Endothelial cell of umbilical vein (primary cell): ENCODE measurements at regions not wholly inside any gene's neighbourhood (a gene's known extent, or its start where the extent isn't known, plus 50 kb on each side); places are given as distances from the start of the nearest gene placed in this dataset.

Source experiments
- BruUV-seq: library from RNA; stranded (reverse); fragments of 400-500 nt; replicated peaks from 2 replicates; lab custom pipeline; 2021; lab: Mats Ljungman, UMichigan
- CTCF ChIA-PET: fragments of 300-600, 350-600 bp; sonication (Branson Sonifier 250); formaldehyde crosslinking; loops from one replicate; lab custom pipeline; 2021; ENCODE audit warnings: antibody characterized with exemption, inconsistent platforms; lab: Charles Lee
- POLR2A ChIA-PET: fragments of 300-600, 350-600 bp; sonication (Branson Sonifier 250); formaldehyde crosslinking; loops from one replicate; lab custom pipeline; 2021; ENCODE audit warnings: antibody characterized with exemption, inconsistent platforms; lab: Charles Lee
- DNase-seq: peaks from one replicate; pipeline ENCODE4 v3.0.0-alpha.2; 2011; ENCODE audit warnings: low read depth, low spot score
- FAIRE-seq: peaks from 2 replicates; lab custom pipeline; 2011; peaks lifted over from hg19 to GRCh38; lab: Jason Lieb, UNC
- H2AFZ ChIP-seq: 2 replicates; pipeline ENCODE4 v1.6.0; 2012; ENCODE audit warnings: low read depth, low read length, control low read depth, inconsistent platforms
- H3K27ac ChIP-seq: 2 replicates; pipeline ENCODE4 v1.5.1; 2011; ENCODE audit warnings: low read depth, mild to moderate bottlenecking, control low read depth, low read length, moderate library complexity; ENCODE audit not compliant: insufficient read depth
- H3K27me3 ChIP-seq, 2 experiments: 2 replicates each; pipeline versions ENCODE4 v1.6.0 to v1.6.1; 2011; ENCODE audit warnings: low read length in 2 of 2, mixed read lengths in 1 of 2; ENCODE audit not compliant: control insufficient read depth in 2 of 2, insufficient read depth in 2 of 2
- H3K36me3 ChIP-seq, 2 experiments: 2 replicates in 1 of 2; 3 replicates in 1 of 2; pipeline ENCODE4 v1.5.1; 2011; ENCODE audit warnings: low read length in 2 of 2, mild to moderate bottlenecking in 1 of 2, moderate library complexity in 1 of 2; ENCODE audit not compliant: control insufficient read depth in 2 of 2, insufficient read depth in 2 of 2; ENCODE audit errors: extremely low read depth in 1 of 2
- H3K4me1 ChIP-seq: 3 replicates; pipeline ENCODE4 v1.5.1; 2011; ENCODE audit warnings: mild to moderate bottlenecking, low read length; ENCODE audit not compliant: control insufficient read depth, insufficient read depth; ENCODE audit errors: extremely low read depth
- H3K4me2 ChIP-seq: 2 replicates; pipeline ENCODE4 v1.6.1; 2011; ENCODE audit warnings: low read length, control low read depth, mixed read lengths; ENCODE audit not compliant: insufficient read depth
- H3K4me3 ChIP-seq, 3 experiments: fragments of 200-600 bp in 1 of 3; sonication (generic), shearing (Covaris generic) in 1 of 3; replicated peaks in 1 of 3; 2 replicates each; pipeline ENCODE4 v1.5.1; 2011 to 2016; ENCODE audit warnings: control low read depth in 3 of 3, low read length in 3 of 3, mild to moderate bottlenecking in 2 of 3, inconsistent platforms in 1 of 3, low read depth in 1 of 3, moderate library complexity in 1 of 3; ENCODE audit not compliant: insufficient read depth in 1 of 3
- H3K79me2 ChIP-seq: 2 replicates; pipeline ENCODE4 v1.6.0; 2012; ENCODE audit warnings: low read length, inconsistent platforms; ENCODE audit not compliant: control insufficient read depth, insufficient read depth
- H3K9ac ChIP-seq: replicated peaks from 2 replicates; pipeline ENCODE3; 2011; ENCODE audit warnings: low read length, control low read depth; ENCODE audit not compliant: insufficient read depth; ENCODE audit errors: extremely low read depth
- H3K9me1 ChIP-seq: replicated peaks from 3 replicates; pipeline ENCODE4 v1.6.0; 2011; ENCODE audit warnings: mild to moderate bottlenecking, low read length; ENCODE audit not compliant: control insufficient read depth, insufficient read depth; ENCODE audit errors: extremely low read depth
- H3K9me3 ChIP-seq: replicated peaks from 2 replicates; pipeline ENCODE4 v1.5.1; 2012; ENCODE audit warnings: low read length, inconsistent platforms; ENCODE audit not compliant: control insufficient read depth, insufficient read depth
- H4K20me1 ChIP-seq: replicated peaks from 2 replicates; pipeline ENCODE3; 2011; ENCODE audit warnings: mild to moderate bottlenecking, low read length; ENCODE audit not compliant: control insufficient read depth, insufficient read depth; ENCODE audit errors: extremely low read depth
- EZH2 ChIP-seq: IDR thresholded peaks from 2 replicates; pipeline ENCODE4 v1.6.1; 2012; ENCODE audit warnings: borderline replicate concordance, low read depth, mild to moderate bottlenecking, moderate library complexity, low read length, inconsistent platforms; ENCODE audit not compliant: severe bottlenecking
- FOS ChIP-seq: IDR thresholded peaks from 2 replicates; pipeline ENCODE4 v1.6.1; 2011; ENCODE audit warnings: mild to moderate bottlenecking, low read length, moderate library complexity, borderline replicate concordance; ENCODE audit not compliant: insufficient read depth
- JUN ChIP-seq: IDR thresholded peaks from 2 replicates; pipeline ENCODE4 v1.6.1; 2011; ENCODE audit warnings: borderline replicate concordance, low read depth; ENCODE audit not compliant: insufficient read length, insufficient read depth
- MYC ChIP-seq: IDR thresholded peaks from one replicate; pipeline ENCODE4 v1.6.1; 2011; ENCODE audit warnings: mild to moderate bottlenecking, low read depth, low read length
- POLR2A ChIP-seq: IDR thresholded peaks from 2 replicates; pipeline ENCODE4 v1.6.1; 2012; ENCODE audit warnings: low read depth, mild to moderate bottlenecking, control low read depth, low read length
- POLR2AphosphoS5 ChIP-seq: IDR thresholded peaks from 2 replicates; pipeline ENCODE4 v1.6.1; 2012; ENCODE audit warnings: low read depth, mild to moderate bottlenecking, control low read depth, low read length, moderate library complexity; ENCODE audit not compliant: insufficient read depth
- dilution Hi-C: fragments of 300-500 bp; cut with MboI; formaldehyde crosslinking; loops from one replicate; pipeline ENCODE4 v1.15.0; 2019; ENCODE audit warnings: low sequenced_read_pairs; ENCODE audit not compliant: extremely low pct_ligation_motif_present
- intact Hi-C: fragments of 100-400 bp; cut with micrococcal nuclease; formaldehyde crosslinking; loops from one replicate; pipeline ENCODE4 v1.10.0; 2022
- TF ChIP-seq, protein P1 (sequence below), 2 donors: IDR thresholded peaks; 1 replicate in 1 of 2; 2 replicates in 1 of 2; pipeline ENCODE4 v1.5.1; 2011; ENCODE audit warnings: low read length in 2 of 2, mild to moderate bottlenecking in 2 of 2, moderate library complexity in 2 of 2, control low read depth in 1 of 2, inconsistent platforms in 1 of 2, low read depth in 1 of 2; ENCODE audit not compliant: insufficient read depth in 1 of 2; ENCODE audit errors: extremely low read depth in 1 of 2
- TF ChIP-seq, protein P2 (sequence below): IDR thresholded peaks from 2 replicates; pipeline ENCODE4 v1.6.1; 2011; ENCODE audit not compliant: insufficient read depth, insufficient read length

DNA sequence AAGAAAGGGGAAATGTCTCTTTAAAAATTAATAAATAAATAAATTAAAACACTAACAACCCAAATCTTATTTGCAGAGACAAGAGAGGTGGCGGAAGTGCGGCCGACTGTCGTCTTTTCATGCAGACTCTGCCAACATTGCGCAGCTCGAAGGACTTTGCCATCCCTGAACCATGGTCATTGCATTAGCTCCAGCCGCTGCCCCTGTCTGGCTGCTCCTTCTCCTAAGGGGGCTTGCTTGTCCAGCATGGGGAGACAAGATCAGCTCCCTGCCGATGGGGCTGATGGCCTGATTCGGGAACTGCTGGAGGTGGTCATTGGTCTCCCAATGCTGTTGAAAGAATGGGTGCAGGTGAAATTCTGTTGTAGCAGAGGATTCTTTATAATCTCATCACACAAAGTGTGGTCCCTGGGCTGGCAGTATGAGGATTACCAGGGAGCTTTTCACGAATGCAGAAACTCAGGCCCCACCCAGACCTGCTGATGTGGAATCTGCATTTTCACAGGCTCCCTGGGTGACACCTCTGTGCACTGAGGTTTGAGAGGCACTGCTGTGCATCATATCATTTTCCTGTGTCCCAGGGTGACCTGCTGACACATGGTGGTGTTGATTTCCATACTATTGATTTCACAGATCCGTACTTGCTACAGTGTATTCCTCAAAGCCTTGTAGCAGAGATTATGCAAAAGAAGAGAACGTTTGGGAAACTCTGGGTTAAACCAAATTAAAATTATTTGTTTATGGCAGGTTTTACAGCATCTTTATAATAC is 172.4 kb upstream of the ZMIZ1 start:
- Histone ChIP-seq H3K4me2 (no peak overlapping the region), H3K27ac (no peak overlapping the region), H3K4me1 (no peaks in the 10 kb centered on the region), H3K9me3 (no peaks in the 10 kb centered on the region), H3K79me2 (no peaks in the 10 kb centered on the region), H3K9ac (no peak overlapping the region), H3K9me1 (no peaks in the 10 kb centered on the region), H4K20me1 (no peaks in the 10 kb centered on the region), H3K36me3 (no peaks in the 10 kb centered on the region), H3K4me3 (no peak overlapping the region), H2AFZ (no peak overlapping the region), H3K27me3 (peaks cover 9 to 13% of the 10 kb centered on the region in 2 experiments)
- DNase-seq, result no peak
- dilution Hi-C loops, result no loop called here
- intact Hi-C loops, result no loop called here
- TF ChIP-seq MYC (no peak), JUN (no peak), FOS (no peak), EZH2 (no peak), POLR2A (no peak), POLR2AphosphoS5 (no peak)
- TF ChIP-seq, protein P1, sequence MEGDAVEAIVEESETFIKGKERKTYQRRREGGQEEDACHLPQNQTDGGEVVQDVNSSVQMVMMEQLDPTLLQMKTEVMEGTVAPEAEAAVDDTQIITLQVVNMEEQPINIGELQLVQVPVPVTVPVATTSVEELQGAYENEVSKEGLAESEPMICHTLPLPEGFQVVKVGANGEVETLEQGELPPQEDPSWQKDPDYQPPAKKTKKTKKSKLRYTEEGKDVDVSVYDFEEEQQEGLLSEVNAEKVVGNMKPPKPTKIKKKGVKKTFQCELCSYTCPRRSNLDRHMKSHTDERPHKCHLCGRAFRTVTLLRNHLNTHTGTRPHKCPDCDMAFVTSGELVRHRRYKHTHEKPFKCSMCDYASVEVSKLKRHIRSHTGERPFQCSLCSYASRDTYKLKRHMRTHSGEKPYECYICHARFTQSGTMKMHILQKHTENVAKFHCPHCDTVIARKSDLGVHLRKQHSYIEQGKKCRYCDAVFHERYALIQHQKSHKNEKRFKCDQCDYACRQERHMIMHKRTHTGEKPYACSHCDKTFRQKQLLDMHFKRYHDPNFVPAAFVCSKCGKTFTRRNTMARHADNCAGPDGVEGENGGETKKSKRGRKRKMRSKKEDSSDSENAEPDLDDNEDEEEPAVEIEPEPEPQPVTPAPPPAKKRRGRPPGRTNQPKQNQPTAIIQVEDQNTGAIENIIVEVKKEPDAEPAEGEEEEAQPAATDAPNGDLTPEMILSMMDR (IDR thresholded peaks at IDR 0.05; ENCODE audit: extremely low read depth in 1 of 2, insufficient read depth in 1 of 2, low read depth in 1 of 2, low read length in 2 of 2), result no peak
- TF ChIP-seq, protein P2, sequence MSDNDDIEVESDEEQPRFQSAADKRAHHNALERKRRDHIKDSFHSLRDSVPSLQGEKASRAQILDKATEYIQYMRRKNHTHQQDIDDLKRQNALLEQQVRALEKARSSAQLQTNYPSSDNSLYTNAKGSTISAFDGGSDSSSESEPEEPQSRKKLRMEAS, result no peak
- no TSS peak for BruUV-seq
- ChIA-PET CTCF (no interaction called here), POLR2A (no interaction called here)
- no peak for FAIRE-seq
